HUES64 (cell line): ENCODE measurements at regions not wholly inside any gene's neighbourhood (a gene's known extent, or its start where the extent isn't known, plus 50 kb on each side); places are given as distances from the start of the nearest gene placed in this dataset.
"Not testable (repeated sequence)": the region's sequence is repeated elsewhere in the genome, so short reads cannot be mapped to it uniquely, and the experiment has no call there.

Experiments used
- H3K27ac ChIP-seq: 2 replicates; pipeline ENCODE4 v1.7.0; 2013; ENCODE audit warnings: low read depth, low read length, inconsistent platforms
- H3K27me3 ChIP-seq: 2 replicates; pipeline ENCODE4 v1.6.1; 2013; ENCODE audit warnings: mild to moderate bottlenecking, low read length; ENCODE audit not compliant: insufficient read depth
- H3K36me3 ChIP-seq: 2 replicates; pipeline ENCODE4 v1.6.1; 2013; ENCODE audit warnings: mild to moderate bottlenecking, low read length; ENCODE audit not compliant: insufficient read depth
- H3K4me1 ChIP-seq: 2 replicates; pipeline ENCODE4 v1.6.1; 2013; ENCODE audit warnings: mild to moderate bottlenecking, low read length, moderate library complexity; ENCODE audit not compliant: insufficient read depth
- H3K4me3 ChIP-seq: 2 replicates; pipeline ENCODE4 v1.5.1; 2013; ENCODE audit warnings: mild to moderate bottlenecking, low read length, moderate library complexity
- H3K9ac ChIP-seq: 2 replicates; pipeline ENCODE4 v1.6.1; 2013; ENCODE audit warnings: mild to moderate bottlenecking, low read depth, low read length
- H3K9me3 ChIP-seq: 2 replicates; pipeline ENCODE4 v1.6.1; 2013; ENCODE audit warnings: low read depth, low read length; ENCODE audit not compliant: insufficient read depth
- WGBS: fragments of 150-250, 120-280 bp; methylation state at CpG from one replicate; pipeline ENCODE4 v1.1.7; 2013; ENCODE audit warnings: missing lambda C conversion rate; 5-methylcytosine and 5-hydroxymethylcytosine counted together

DNA sequence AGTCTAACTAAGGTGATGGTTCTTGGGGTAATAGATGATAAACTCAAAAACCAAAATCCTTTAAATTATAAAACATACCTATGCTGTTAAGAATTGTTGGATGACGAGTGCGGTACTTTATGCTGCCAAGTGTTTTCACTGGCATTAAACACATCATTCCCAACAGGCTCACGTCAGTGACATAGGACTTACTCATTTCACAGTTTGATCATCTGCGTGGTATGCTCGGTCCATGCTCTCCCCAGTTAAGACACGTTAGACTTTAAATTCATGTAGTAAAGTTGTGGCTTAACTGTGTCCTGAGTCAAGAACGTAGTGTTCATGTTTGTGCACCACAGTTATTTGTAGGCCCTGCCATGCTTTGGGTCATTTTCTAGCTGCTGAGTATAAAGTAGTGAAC lies 125.6 kb upstream of the MYT1L start:
- Histone ChIP-seq H3K27ac (no peak overlapping the region), H3K4me3 (no peak overlapping the region), H3K4me1 (no peaks in the 10 kb centered on the region), H3K9me3 (0 out of 2 replicates have a peak, but pooled peaks cover 3% of the 10 kb centered on the region), H3K9ac (no peak overlapping the region), H3K36me3 (no peaks in the 10 kb centered on the region), H3K27me3 (no peaks in the 10 kb centered on the region)
- 82% methylated on average over 7 of the region's 7 CpGs for WGBS

DNA sequence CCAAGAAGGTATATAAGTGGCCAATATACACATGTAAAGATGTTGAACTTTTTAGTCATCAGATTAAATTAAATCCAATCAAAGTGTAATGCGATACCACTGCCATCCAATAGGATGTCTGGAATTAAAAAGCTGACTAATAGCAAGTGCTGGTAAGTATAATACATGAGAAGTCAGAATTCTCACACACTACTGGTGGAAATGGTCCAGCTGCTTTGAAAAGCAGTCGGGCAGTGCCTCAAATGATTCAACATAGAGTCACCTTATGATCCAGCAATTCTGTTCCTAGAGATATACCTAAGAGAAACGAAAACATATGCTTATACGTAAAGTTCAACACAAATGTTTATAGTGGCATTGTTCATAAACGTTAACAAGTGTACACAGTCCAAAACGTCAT lies 124.1 kb upstream of the MYT1L start:
- no peak overlapping the region for H3K27ac ChIP-seq
- no peaks in the 10 kb centered on the region for H3K27me3 ChIP-seq
- WGBS: 98% methylated on average over 4 of the region's 6 CpGs
- 0 out of 2 replicates have a peak, but pooled peaks cover 3% of the 10 kb centered on the region for H3K9me3 ChIP-seq
- H3K9ac ChIP-seq: no peak overlapping the region
- no peak overlapping the region for H3K4me3 ChIP-seq
- H3K36me3 ChIP-seq: no peaks in the 10 kb centered on the region
- no peaks in the 10 kb centered on the region for H3K4me1 ChIP-seq

DNA sequence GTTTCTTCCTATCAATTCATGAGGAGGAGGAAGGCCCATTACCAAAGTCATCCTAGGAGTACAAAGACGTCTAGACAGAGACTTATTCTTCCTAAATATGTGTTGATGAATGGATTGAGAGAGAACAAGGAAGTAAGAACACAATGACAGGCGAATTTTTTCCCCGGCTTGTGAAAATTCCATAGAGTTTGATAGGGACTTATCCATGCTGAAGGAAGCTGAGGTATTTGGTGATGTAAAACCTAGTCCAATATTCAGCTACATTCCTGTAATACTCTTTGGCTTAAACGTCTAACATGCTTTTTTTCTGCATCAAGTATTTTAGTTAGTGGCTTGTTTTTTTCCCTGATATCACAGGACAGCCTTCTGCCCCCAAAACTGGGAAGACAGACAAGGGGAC lies 121.9 kb upstream of the MYT1L start:
- 85% methylated on average over 4 of the region's 4 CpGs for WGBS
- Histone ChIP-seq H3K9ac (no peak overlapping the region), H3K4me1 (no peaks in the 10 kb centered on the region), H3K27me3 (no peaks in the 10 kb centered on the region), H3K4me3 (no peak overlapping the region), H3K27ac (no peak overlapping the region), H3K36me3 (no peaks in the 10 kb centered on the region), H3K9me3 (0 out of 2 replicates have a peak, but pooled peaks cover 3% of the 10 kb centered on the region)

DNA sequence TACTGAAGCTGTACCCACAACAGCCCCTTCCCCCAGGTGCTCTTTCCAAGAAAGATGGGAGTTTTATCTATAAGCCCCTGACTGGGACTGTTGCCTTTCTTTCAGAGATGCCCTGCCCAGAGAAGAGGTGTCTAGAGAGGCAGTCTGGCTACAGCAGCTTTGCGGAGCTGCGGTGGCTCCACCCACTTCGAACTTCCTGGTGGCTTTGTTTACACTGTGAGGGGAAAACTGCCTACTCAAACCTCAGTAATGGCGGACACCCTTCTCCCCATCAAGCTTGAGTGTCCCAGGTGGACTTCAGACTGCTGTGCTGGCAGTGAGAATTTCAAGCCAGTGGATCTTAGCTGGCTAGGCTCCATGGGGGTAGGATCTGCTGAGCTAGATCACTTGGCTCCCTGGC lies 120.2 kb upstream of the MYT1L start:
- H3K36me3 ChIP-seq, H3K27ac ChIP-seq, H3K9me3 ChIP-seq, H3K27me3 ChIP-seq, H3K9ac ChIP-seq, H3K4me3 ChIP-seq, H3K4me1 ChIP-seq: not testable (repeated sequence)
- 86% methylated on average over 4 of the region's 4 CpGs for WGBS

DNA sequence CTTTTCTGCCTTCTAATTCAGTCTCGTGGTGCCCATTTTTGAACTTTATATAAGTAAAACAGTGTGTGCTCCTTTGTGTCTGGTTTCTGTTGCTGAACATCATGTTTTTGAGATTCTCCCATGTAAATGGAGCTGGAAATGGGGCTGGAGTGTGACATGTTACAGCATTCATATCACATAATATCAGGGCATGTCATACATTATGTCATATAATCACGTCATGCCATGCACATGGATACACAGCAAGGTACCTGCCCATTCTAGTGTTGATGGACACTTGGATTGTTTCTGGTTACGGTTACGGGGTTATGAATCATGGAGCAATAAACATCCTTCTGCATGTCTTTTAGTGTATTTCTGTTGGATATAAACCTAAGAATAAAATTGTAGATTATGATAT lies 117.1 kb upstream of the MYT1L start:
- Histone ChIP-seq H3K4me1 (no peaks in the 10 kb centered on the region), H3K36me3 (no peaks in the 10 kb centered on the region)
- 94% methylated on average over 4 of the region's 4 CpGs for whole genome bisulfite sequencing

DNA sequence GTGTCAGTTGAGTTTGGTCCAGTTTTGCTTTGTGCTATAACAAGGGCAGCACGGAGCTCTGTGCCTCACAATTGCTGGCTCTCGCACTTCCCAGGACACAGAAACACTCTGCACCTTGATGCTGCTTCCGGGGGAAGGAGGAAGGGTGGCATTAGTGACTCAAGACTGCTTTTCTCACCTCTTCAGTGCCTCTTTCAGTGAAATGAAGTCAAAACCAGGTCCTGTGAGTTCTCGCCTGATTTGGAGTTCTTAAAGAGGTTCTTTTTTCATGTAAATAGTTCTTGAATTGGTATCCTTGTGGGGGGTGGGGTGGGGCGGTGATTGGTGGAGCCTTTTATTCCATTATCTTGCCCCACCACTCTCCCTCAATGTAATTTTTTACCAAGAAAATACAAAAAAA lies 91.5 kb upstream of the MYT1L start:
- Histone ChIP-seq H3K27ac (peak overlapping the region; percentile 45; the same call in 1 of the 2 replicates), H3K9me3 (no peaks in the 10 kb centered on the region), H3K36me3 (no peaks in the 10 kb centered on the region), H3K4me3 (no peak overlapping the region), H3K27me3 (no peaks in the 10 kb centered on the region), H3K9ac (no peak overlapping the region), H3K4me1 (peaks cover 6% of the 10 kb centered on the region)
- 52% methylated on average over 4 of the region's 5 CpGs for WGBS

More for the DNA sequence above, 117.1 kb upstream of the MYT1L start:
- Histone ChIP-seq H3K9me3 (0 out of 2 replicates have a peak, but pooled peaks cover 3% of the 10 kb centered on the region), H3K27ac (no peak overlapping the region), H3K4me3 (no peak overlapping the region), H3K27me3 (no peaks in the 10 kb centered on the region), H3K9ac (no peak overlapping the region)

DNA sequence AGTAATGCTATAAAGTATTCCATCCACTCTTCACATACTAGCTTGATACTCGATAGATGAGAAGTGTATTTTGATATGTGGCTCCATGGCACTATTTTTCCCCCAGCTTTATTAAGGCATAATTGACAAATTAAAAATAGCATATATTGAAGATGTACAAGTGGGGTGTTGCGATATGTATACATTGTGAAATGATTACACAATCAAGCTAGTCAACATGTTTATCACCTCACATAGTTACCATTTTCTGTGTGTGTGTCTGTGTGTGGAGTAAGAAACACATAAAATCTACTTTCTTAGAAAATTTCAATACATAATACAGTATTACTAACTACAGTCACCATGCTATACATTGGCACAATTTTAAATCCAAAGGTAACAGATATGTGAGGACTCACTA lies 82.5 kb upstream of the MYT1L start:
- no peaks in the 10 kb centered on the region for H3K9me3 ChIP-seq
- no peaks in the 10 kb centered on the region for H3K36me3 ChIP-seq
- H3K4me3 ChIP-seq: no peak overlapping the region
- no peak overlapping the region for H3K9ac ChIP-seq
- H3K4me1 ChIP-seq: no peaks in the 10 kb centered on the region
- H3K27me3 ChIP-seq: no peaks in the 10 kb centered on the region
- H3K27ac ChIP-seq: no peak overlapping the region
- no CpG with 5 or more reads among the region's 2 CpGs for WGBS

DNA sequence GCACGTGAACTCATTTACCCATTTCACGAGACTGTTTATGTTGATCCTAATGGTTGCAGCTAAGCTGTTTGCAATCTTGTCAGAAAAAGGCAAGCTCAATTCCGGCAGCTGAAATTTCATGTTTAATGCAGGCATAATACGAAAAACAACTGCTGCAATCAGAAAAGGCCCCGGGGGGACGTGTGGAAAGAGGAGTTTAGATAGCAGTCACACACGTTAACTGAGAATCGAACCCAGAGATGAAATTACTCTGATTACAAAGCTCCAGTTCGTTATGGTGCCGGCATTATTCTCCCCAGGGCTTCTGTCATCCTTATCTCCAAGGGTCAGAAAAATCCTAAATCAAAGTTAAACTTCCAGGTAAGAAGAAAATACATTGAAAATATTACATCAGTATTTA lies 79.9 kb upstream of the MYT1L start:
- Histone ChIP-seq H3K9me3 (peaks cover 3% of the 10 kb centered on the region; the same call in 1 of the 2 replicates), H3K9ac (no peak overlapping the region), H3K36me3 (no peaks in the 10 kb centered on the region), H3K27ac (no peak overlapping the region), H3K27me3 (no peaks in the 10 kb centered on the region), H3K4me1 (no peaks in the 10 kb centered on the region), H3K4me3 (no peak overlapping the region)
- 96% methylated on average over 10 of the region's 10 CpGs for WGBS

DNA sequence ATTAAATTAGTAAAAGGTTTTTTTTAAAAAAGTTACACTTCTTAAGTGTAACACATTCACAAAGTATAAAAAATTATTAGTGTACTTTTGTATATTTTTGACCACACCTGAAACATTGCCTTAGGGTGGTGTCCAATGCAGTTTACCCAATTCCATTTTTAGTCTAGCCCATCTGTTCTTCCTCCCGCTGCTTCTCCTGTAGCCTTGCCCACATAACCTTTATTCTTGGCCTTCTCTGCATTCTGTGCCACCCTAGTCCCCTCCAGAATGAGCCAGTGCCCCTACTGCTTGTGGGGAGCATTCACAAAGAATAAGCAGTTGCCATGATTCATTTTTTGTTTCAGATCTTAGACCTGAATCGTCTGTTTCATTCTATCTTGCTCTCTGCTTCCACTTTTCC lies 78.4 kb upstream of the MYT1L start:
- H3K4me3 ChIP-seq: no peak overlapping the region
- no peaks in the 10 kb centered on the region for H3K27me3 ChIP-seq
- no peaks in the 10 kb centered on the region for H3K4me1 ChIP-seq
- H3K9me3 ChIP-seq: peaks cover 10% of the 10 kb centered on the region; the same call in 1 of the 2 replicates
- WGBS: 90% methylated on average over 2 of the region's 2 CpGs
- H3K9ac ChIP-seq: no peak overlapping the region
- no peak overlapping the region for H3K27ac ChIP-seq
- no peaks in the 10 kb centered on the region for H3K36me3 ChIP-seq

DNA sequence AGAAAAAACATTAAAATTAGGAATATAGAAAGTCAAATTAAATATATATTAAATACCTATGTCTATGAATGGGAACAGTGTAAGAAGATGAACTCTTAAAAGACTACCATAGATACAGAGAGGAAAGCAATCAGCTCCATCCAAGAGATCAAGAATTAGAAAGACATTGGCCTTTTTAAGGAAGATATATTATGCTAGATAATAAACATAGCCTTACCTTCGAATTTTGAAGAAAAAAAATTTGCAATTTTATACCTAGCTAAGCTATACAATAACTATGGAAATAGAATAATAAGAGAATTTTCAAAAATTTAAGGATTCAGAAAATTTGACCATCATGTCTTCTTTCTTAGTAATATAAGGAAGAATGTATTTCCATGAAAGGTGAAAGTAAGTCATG lies 74.7 kb upstream of the MYT1L start:
- H3K27ac ChIP-seq: no peak overlapping the region
- no peaks in the 10 kb centered on the region for H3K27me3 ChIP-seq
- WGBS: no CpG with 5 or more reads among the region's 1 CpG
- no peak overlapping the region for H3K9ac ChIP-seq
- peaks cover 10% of the 10 kb centered on the region; the same call in 1 of the 2 replicates for H3K9me3 ChIP-seq
- no peak overlapping the region for H3K4me3 ChIP-seq
- no peaks in the 10 kb centered on the region for H3K4me1 ChIP-seq
- H3K36me3 ChIP-seq: no peaks in the 10 kb centered on the region

DNA sequence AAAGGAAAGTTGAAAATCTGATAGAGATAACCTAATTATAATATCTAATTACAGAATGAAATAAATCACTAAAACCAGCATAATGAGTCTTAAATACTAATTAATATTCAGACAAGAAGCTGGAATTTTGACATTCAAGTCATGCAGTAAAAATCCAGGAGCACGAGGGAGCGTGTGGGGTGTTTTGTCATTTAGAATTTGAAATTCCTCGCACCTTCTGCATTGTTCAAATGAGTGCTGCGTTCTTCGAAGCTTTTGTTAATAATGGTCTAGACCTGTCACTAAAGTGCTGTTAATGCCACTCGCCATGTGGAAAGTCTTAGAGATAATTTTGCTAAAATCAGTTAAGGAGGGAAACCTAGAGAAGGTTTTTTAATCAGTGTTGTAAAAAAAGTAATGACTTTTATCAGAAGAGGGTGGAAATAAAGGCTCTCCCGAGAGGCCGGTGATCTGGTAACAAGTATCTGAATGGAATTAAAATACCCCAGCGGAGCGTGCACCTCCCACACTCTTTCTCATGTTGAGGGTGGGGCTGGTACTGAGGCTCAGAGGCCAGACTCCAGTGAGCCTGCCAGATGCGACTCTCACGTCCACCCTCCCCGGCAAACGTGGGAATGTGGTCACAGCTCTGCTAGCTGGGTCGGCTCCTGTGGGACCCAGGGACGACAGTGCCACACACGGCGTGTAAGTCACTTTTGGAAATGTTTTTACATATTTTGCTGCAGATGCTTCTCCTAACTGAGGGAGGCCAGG lies 69.4 kb upstream of the MYT1L start:
- WGBS: 85% methylated on average over 18 of the region's 18 CpGs
- no peaks in the 10 kb centered on the region for H3K27me3 ChIP-seq

DNA sequence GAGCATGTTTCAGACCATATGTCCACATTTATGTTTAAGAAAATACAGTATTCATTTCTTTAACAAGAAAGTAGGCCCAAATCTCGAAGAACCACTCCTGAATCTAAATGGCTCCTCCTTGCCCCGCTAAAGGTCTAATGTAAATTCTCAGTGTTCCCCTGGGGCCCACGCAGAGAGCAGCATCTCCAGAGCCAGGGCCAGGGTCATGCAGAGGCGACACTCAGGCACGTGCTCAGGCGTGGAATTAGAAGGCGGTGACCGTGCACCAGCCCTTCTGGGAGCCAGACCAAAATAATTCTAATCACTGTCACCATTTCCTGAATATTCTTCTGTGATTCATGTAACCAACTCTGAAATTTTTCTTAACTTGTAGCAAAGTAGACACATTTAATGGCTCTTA lies 68.3 kb upstream of the MYT1L start:
- Histone ChIP-seq H3K27me3 (no peaks in the 10 kb centered on the region), H3K4me1 (no peaks in the 10 kb centered on the region)
- WGBS: 96% methylated on average over 8 of the region's 8 CpGs

More for the DNA sequence above, 69.4 kb upstream of the MYT1L start:
- Histone ChIP-seq H3K9me3 (0 out of 2 replicates have a peak, but pooled peaks cover 3% of the 10 kb centered on the region), H3K36me3 (no peaks in the 10 kb centered on the region), H3K9ac (no peak overlapping the region), H3K4me3 (no peak overlapping the region), H3K27ac (no peak overlapping the region), H3K4me1 (no peaks in the 10 kb centered on the region)

More for the DNA sequence above, 68.3 kb upstream of the MYT1L start:
- H3K9ac ChIP-seq: no peak overlapping the region
- no peak overlapping the region for H3K4me3 ChIP-seq
- no peaks in the 10 kb centered on the region for H3K9me3 ChIP-seq
- no peaks in the 10 kb centered on the region for H3K36me3 ChIP-seq
- H3K27ac ChIP-seq: no peak overlapping the region
